ENCODE measurements at regions not wholly inside any gene's neighbourhood (a gene's known extent, or its start where the extent isn't known, plus 50 kb on each side); places are given as distances from the start of the nearest gene placed in this dataset.
A peak's percentile ranks its signal among the peaks of the same experiment; 100 is the strongest.

GRCh38 chr4:80145739-80146138 is 51.6 kb upstream of the PRDM8 start:
- no peak for DNase-seq

DNA sequence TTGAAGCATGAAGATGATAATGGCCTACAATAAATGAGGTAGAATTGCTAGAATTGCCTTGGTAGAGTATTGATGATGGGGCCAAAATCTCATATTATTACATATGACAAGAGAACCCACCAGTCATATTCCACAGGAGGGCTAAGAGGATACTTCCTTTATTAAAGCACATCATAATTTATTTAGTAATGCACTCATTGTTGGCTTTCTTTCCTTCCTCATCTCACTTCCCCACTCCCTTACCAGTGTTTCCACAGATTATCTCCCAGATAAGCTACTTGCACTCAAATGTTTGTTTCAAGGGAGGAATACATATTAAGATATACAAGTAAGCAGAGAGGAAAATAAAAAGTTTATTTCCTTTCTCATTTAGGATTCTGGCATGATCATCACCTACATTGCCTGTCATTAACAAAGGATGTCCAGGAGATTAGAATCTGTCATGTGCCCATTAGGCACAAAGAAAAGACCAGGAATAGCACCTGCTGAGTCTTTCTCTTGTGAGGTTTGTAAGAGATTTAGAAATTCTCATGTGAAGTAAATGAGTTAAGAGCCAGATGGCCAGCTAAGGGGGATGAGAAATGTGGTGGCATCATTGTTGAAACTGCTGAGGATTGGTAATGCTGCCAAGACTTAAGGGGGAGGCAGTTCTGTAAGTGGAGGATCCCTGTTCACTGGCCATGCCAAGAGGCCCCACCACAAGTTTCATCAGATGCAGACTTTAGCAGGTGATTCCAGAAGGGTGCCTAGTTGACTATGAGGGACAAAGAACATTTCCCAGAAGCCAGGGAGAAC is 52.4 kb upstream of the PRDM8 start:
- no peak for DNase-seq

GRCh38 chr4:80143307-80143679 is 54.0 kb upstream of the PRDM8 start:
- DNase-seq: no peak

GRCh38 chr4:80142394-80143306 is 54.7 kb upstream of the PRDM8 start:
- peak; percentile 16 for DNase-seq

- no peak for DNase-seq
Measured at GRCh38 chr4:80141543-80141942, 55.8 kb upstream of the PRDM8 start.

- DNase-seq: no peak
Measured at GRCh38 chr4:80140194-80140593, 57.1 kb upstream of the PRDM8 start.

- DNase-seq: no peak
Measured at GRCh38 chr4:80139671-80140070, 57.6 kb upstream of the PRDM8 start.

DNA sequence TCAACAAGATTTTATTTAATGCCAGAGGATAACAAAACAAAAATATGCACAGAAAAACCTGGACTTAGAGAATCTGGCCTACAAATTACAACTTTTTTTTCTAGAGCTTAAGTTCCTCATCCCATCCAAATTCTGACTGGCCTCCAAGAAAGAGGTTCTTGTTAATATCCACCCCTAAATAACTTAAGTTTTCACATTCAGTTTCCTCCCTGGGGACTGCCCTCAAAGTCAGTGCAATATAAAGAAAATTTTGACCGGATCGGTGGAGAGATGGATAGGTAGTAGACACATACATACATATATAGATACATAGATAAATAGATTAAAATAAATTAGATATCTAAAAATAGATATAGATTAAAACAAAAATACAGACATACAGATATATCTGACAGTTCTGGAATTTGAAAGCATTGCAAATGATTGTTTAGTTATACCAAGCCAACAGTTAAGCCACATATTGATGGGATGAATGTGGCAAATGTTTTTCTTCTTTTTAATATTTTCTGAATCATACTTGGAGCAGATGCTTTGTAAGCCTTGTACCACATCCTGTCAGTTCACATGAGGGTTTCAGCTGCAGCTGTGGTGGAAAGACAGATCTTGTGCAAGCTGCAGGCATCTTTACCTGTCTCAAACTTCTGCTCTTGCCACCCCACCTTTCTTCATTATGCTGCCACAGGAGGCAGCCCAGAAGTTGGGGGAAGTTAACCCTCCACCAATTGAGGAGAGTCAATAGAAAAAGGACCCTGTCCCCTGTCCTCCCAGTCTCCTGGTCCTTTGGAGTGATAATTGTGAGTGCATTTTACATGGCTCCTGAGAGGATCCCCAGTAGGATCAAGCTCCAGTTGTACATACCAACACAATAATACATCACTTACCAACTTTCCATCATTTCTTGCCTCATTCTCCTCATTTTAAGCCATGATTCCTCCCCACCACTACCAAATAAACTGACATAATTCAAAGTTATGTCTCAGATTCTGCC is 58.5 kb upstream of the PRDM8 start:
- no peak for DNase-seq

GRCh38 chr4:80137631-80138030 is 59.7 kb upstream of the PRDM8 start:
- no peak for DNase-seq

- DNase-seq: no peak
Measured at GRCh38 chr4:80136270-80136669, 61.0 kb upstream of the PRDM8 start.

DNA sequence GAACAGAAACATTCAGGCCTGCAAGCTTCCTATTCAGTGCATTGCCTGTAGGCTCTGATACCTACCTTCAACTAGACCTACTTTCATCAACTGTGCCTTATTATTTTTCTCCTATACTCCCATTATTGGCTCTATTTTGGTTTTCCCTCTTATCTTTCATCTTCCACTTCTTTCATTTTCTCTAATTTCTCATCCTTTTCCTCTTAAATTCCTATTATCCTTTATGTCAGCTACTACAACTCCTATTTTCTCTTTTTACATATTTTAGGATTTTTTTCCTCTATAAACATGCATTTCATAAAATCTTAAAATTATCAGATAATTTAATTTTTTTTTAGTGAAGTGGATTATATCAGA is 61.6 kb upstream of the PRDM8 start:
- DNase-seq: no peak

GRCh38 chr4:80134936-80135701 is 62.1 kb upstream of the ANTXR2 start:
- no peak for DNase-seq

- no peak for DNase-seq
Measured at GRCh38 chr4:80133240-80133783, 60.3 kb upstream of the ANTXR2 start.

GRCh38 chr4:80129785-80130184 is 56.8 kb upstream of the ANTXR2 start:
- DNase-seq: no peak

DNA sequence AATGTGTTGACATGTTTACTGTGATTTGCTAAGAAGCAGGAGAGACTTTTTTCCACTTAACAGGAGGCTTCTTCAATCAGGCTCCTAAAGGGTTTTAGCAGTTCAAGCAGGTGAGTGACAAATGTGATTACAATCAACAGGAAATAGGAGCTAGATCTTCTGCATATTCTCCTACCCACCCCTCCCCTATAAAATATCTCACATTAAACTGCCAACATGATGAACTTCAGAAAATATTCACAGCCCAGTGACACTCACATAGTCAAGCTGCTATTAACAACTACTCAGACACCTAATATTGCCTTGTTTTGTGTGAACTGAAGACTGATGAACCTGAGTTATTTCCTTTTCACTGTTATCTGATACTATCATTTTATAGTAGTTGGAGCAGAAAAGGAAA is 55.9 kb upstream of the ANTXR2 start:
- no peak for DNase-seq

DNA sequence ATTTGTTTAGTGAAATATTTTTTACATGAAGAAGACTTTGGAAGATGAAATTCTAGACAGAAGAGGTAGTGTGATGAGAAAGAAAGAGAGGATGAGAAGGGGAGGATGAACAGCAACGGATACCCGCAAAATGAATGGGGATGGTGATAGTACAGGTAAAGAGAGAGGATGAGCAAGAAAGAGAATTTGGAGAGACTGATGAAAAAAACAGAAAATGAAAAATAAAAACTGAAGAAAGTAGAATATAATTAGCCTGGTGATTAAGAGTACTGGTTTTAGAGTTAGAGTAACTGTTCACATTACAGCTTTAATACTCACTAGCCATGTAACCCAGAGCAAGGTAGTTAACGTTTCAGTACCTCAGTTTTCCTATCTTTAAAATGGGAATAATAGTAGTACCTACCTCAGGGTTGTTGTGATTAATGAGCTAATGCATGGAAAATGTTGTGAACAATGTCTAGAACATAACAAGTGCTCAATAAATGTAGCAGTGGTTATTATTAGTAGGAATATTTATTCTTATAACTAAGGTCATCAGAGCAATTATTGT is 54.9 kb upstream of the ANTXR2 start:
- no peak for DNase-seq

GRCh38 chr4:80126435-80126834 is 53.4 kb upstream of the ANTXR2 start:
- no peak for DNase-seq

DNA sequence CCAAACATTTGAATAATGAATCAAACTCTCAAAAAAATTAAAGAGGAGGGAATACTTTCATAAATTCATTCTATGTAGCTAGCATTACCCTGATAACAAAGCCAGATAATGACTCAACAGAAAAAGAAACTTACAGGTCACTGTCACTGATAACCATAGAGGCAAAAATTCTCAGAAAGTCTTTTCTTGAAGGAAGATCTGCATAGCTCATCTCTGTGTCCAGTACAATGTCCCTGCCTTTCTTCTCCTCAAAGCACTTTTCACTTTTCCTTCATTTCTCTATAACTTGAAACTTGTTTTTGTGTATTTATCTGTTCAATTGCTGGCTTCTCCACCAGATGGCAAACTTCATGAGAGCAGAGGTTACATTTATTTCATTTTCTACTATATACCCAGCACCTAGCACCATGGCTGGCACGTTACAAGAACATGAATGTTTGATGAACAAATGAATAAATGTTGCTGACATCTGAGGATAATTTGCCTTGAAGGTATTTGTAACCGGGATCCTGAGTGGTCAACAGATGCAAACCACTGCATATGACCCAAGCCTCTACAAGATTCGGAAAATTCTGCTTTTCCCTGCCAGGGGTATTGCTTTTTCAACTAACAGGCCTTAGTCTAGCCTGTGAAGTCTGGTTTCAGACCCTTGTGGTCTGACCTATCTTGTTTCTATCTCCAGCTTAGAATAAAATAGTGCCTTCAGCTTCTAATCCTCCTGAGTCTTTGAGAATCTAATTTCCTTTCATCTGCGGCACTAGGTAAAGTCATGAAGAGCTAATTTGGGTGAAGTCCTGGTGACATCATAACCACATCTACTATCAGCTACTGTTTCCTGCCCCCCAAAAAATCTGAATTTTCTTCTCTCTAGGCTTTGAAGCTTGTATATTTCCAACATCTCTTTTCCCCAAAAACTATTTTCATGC is 52.5 kb upstream of the ANTXR2 start:
- peak; percentile 53 for DNase-seq

DNA sequence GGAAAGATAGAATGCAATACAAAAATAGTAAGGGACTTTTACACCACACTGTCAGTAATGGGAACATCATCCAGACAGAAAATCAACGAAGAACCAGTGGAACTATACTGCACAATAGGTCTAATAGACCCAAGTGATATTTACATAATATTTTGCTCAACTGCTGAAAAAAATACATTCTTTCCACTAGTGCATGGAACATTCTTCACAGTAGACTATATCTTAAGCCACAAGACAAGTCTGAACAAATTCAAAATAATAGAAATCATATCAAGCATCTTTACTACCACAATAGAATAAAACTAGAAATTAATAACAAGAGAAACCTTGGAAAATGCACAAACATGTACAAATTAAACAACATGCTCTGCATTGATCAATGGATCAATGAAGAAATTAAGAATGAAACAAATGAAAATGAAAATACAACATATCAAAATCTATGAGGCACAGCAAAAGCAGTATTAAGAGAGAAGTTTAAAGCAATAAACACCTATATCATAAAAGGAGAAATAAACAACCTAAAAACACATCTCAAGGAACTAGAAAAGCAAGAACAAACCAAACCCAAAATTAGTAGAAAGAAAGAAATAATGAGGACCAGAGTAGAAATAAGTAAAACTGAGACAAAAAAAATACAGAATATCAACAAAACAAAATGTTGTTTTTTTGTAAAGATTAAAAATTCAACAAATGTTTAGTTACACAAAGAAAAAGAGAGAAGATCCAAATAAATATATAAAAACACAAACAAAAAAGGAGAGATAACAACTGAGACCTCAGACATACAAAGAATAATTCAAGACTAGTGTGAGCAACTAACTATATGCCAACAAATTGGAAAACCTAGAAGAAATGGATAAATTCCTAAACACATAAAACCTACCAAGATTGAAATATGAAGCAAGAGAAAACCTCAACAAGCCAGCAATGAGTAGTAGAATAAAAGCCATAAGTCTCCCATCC is 51.5 kb upstream of the ANTXR2 start:
- no peak for DNase-seq

All from dermis blood vessel endothelial cell (primary cell).